HL-60 (cell line): ENCODE measurements at regions not wholly inside any gene's neighbourhood (a gene's known extent, or its start where the extent isn't known, plus 50 kb on each side); places are given as distances from the start of the nearest gene placed in this dataset.

Source experiments
- GABPA ChIP-seq: IDR thresholded peaks from 2 replicates; pipeline ENCODE4 v1.6.1; 2012; ENCODE audit warnings: low read depth
- POLR2AphosphoS5 ChIP-seq: IDR thresholded peaks from 2 replicates; pipeline ENCODE4 v1.6.1; 2012; ENCODE audit warnings: low read depth
- SPI1 ChIP-seq: IDR thresholded peaks from 2 replicates; pipeline ENCODE4 v1.6.1; 2012; ENCODE audit warnings: low read depth, mild to moderate bottlenecking, borderline replicate concordance
- TF ChIP-seq, protein P1 (sequence below): IDR thresholded peaks from one replicate; pipeline ENCODE4 v1.5.1; 2011; ENCODE audit warnings: low read length, control low read depth, inconsistent platforms; ENCODE audit not compliant: insufficient read depth
- TF ChIP-seq, protein P2 (sequence below): IDR thresholded peaks from 2 replicates; pipeline ENCODE4 v1.6.1; 2012; ENCODE audit warnings: low read depth; ENCODE audit not compliant: insufficient replicate concordance

DNA sequence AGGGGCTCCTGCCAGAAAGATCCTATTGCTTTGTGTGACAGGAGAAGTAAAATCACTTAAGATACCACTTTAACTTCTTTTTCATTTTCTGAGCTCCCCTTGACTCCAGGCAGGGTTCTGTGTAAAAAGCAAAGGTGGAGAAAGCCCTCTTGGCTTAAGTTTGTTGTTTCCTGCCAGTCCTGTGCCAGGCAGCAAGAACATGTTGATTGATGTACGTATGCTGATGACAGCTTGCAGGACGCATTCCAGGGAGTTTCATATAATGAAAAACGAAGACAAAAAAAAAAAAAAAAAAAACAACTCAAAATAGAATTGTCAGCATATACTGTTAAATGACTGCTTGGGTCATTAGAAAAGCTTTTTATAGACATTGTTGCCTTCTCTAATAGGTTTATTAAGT is 251.7 kb downstream of the PSAT1 start:
- TF ChIP-seq, protein P1, sequence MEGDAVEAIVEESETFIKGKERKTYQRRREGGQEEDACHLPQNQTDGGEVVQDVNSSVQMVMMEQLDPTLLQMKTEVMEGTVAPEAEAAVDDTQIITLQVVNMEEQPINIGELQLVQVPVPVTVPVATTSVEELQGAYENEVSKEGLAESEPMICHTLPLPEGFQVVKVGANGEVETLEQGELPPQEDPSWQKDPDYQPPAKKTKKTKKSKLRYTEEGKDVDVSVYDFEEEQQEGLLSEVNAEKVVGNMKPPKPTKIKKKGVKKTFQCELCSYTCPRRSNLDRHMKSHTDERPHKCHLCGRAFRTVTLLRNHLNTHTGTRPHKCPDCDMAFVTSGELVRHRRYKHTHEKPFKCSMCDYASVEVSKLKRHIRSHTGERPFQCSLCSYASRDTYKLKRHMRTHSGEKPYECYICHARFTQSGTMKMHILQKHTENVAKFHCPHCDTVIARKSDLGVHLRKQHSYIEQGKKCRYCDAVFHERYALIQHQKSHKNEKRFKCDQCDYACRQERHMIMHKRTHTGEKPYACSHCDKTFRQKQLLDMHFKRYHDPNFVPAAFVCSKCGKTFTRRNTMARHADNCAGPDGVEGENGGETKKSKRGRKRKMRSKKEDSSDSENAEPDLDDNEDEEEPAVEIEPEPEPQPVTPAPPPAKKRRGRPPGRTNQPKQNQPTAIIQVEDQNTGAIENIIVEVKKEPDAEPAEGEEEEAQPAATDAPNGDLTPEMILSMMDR: no peak
- TF ChIP-seq POLR2AphosphoS5 (no peak), GABPA (no peak), SPI1 (no peak)
- TF ChIP-seq, protein P2, sequence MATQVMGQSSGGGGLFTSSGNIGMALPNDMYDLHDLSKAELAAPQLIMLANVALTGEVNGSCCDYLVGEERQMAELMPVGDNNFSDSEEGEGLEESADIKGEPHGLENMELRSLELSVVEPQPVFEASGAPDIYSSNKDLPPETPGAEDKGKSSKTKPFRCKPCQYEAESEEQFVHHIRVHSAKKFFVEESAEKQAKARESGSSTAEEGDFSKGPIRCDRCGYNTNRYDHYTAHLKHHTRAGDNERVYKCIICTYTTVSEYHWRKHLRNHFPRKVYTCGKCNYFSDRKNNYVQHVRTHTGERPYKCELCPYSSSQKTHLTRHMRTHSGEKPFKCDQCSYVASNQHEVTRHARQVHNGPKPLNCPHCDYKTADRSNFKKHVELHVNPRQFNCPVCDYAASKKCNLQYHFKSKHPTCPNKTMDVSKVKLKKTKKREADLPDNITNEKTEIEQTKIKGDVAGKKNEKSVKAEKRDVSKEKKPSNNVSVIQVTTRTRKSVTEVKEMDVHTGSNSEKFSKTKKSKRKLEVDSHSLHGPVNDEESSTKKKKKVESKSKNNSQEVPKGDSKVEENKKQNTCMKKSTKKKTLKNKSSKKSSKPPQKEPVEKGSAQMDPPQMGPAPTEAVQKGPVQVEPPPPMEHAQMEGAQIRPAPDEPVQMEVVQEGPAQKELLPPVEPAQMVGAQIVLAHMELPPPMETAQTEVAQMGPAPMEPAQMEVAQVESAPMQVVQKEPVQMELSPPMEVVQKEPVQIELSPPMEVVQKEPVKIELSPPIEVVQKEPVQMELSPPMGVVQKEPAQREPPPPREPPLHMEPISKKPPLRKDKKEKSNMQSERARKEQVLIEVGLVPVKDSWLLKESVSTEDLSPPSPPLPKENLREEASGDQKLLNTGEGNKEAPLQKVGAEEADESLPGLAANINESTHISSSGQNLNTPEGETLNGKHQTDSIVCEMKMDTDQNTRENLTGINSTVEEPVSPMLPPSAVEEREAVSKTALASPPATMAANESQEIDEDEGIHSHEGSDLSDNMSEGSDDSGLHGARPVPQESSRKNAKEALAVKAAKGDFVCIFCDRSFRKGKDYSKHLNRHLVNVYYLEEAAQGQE: no peak
